ENCODE measurements at regions not wholly inside any gene's neighbourhood (a gene's known extent, or its start where the extent isn't known, plus 50 kb on each side); places are given as distances from the start of the nearest gene placed in this dataset.

- TF ChIP-seq CTCF (IDR thresholded peaks at IDR 0.05; ENCODE audit: insufficient read depth, low read length): no peak
- TF ChIP-seq POLR2AphosphoS5 (IDR thresholded peaks at IDR 0.05; ENCODE audit: low read depth): no peak
- TF ChIP-seq GABPA (IDR thresholded peaks at IDR 0.05; ENCODE audit: low read depth): no peak
Measured at GRCh38 chr6:951399-952181, 258.7 kb upstream of the EXOC2 start.

Measured in HL-60 (cell line).